Endothelial cell of umbilical vein (primary cell): ENCODE measurements at regions not wholly inside any gene's neighbourhood (a gene's known extent, or its start where the extent isn't known, plus 50 kb on each side); places are given as distances from the start of the nearest gene placed in this dataset.

Experiments
- BruUV-seq: library from RNA; stranded (reverse); fragments of 400-500 nt; replicated peaks from 2 replicates; lab custom pipeline; 2021; lab: Mats Ljungman, UMichigan
- CTCF ChIA-PET: fragments of 300-600, 350-600 bp; sonication (Branson Sonifier 250); formaldehyde crosslinking; loops from one replicate; lab custom pipeline; 2021; ENCODE audit warnings: antibody characterized with exemption, inconsistent platforms; lab: Charles Lee
- POLR2A ChIA-PET: fragments of 300-600, 350-600 bp; sonication (Branson Sonifier 250); formaldehyde crosslinking; loops from one replicate; lab custom pipeline; 2021; ENCODE audit warnings: antibody characterized with exemption, inconsistent platforms; lab: Charles Lee
- DNase-seq: peaks from one replicate; pipeline ENCODE4 v3.0.0-alpha.2; 2011; ENCODE audit warnings: low read depth, low spot score
- FAIRE-seq: peaks from 2 replicates; lab custom pipeline; 2011; peaks lifted over from hg19 to GRCh38; lab: Jason Lieb, UNC
- H2AFZ ChIP-seq: 2 replicates; pipeline ENCODE4 v1.6.0; 2012; ENCODE audit warnings: low read depth, low read length, control low read depth, inconsistent platforms
- H3K27ac ChIP-seq: 2 replicates; pipeline ENCODE4 v1.5.1; 2011; ENCODE audit warnings: low read depth, mild to moderate bottlenecking, control low read depth, low read length, moderate library complexity; ENCODE audit not compliant: insufficient read depth
- H3K27me3 ChIP-seq, 2 experiments: 2 replicates each; pipeline versions ENCODE4 v1.6.0 to v1.6.1; 2011; ENCODE audit warnings: low read length in 2 of 2, mixed read lengths in 1 of 2; ENCODE audit not compliant: control insufficient read depth in 2 of 2, insufficient read depth in 2 of 2
- H3K36me3 ChIP-seq, 2 experiments: 2 replicates in 1 of 2; 3 replicates in 1 of 2; pipeline ENCODE4 v1.5.1; 2011; ENCODE audit warnings: low read length in 2 of 2, mild to moderate bottlenecking in 1 of 2, moderate library complexity in 1 of 2; ENCODE audit not compliant: control insufficient read depth in 2 of 2, insufficient read depth in 2 of 2; ENCODE audit errors: extremely low read depth in 1 of 2
- H3K4me1 ChIP-seq: 3 replicates; pipeline ENCODE4 v1.5.1; 2011; ENCODE audit warnings: mild to moderate bottlenecking, low read length; ENCODE audit not compliant: control insufficient read depth, insufficient read depth; ENCODE audit errors: extremely low read depth
- H3K4me2 ChIP-seq: 2 replicates; pipeline ENCODE4 v1.6.1; 2011; ENCODE audit warnings: low read length, control low read depth, mixed read lengths; ENCODE audit not compliant: insufficient read depth
- H3K4me3 ChIP-seq, 3 experiments: fragments of 200-600 bp in 1 of 3; sonication (generic), shearing (Covaris generic) in 1 of 3; replicated peaks in 1 of 3; 2 replicates each; pipeline ENCODE4 v1.5.1; 2011 to 2016; ENCODE audit warnings: control low read depth in 3 of 3, low read length in 3 of 3, mild to moderate bottlenecking in 2 of 3, inconsistent platforms in 1 of 3, low read depth in 1 of 3, moderate library complexity in 1 of 3; ENCODE audit not compliant: insufficient read depth in 1 of 3
- H3K79me2 ChIP-seq: 2 replicates; pipeline ENCODE4 v1.6.0; 2012; ENCODE audit warnings: low read length, inconsistent platforms; ENCODE audit not compliant: control insufficient read depth, insufficient read depth
- H3K9ac ChIP-seq: replicated peaks from 2 replicates; pipeline ENCODE3; 2011; ENCODE audit warnings: low read length, control low read depth; ENCODE audit not compliant: insufficient read depth; ENCODE audit errors: extremely low read depth
- H3K9me1 ChIP-seq: replicated peaks from 3 replicates; pipeline ENCODE4 v1.6.0; 2011; ENCODE audit warnings: mild to moderate bottlenecking, low read length; ENCODE audit not compliant: control insufficient read depth, insufficient read depth; ENCODE audit errors: extremely low read depth
- H3K9me3 ChIP-seq: replicated peaks from 2 replicates; pipeline ENCODE4 v1.5.1; 2012; ENCODE audit warnings: low read length, inconsistent platforms; ENCODE audit not compliant: control insufficient read depth, insufficient read depth
- H4K20me1 ChIP-seq: replicated peaks from 2 replicates; pipeline ENCODE3; 2011; ENCODE audit warnings: mild to moderate bottlenecking, low read length; ENCODE audit not compliant: control insufficient read depth, insufficient read depth; ENCODE audit errors: extremely low read depth
- FOS ChIP-seq: IDR thresholded peaks from 2 replicates; pipeline ENCODE4 v1.6.1; 2011; ENCODE audit warnings: mild to moderate bottlenecking, low read length, moderate library complexity, borderline replicate concordance; ENCODE audit not compliant: insufficient read depth
- GATA2 ChIP-seq: IDR thresholded peaks from 2 replicates; pipeline ENCODE4 v1.7.0; 2011; ENCODE audit warnings: low read depth, mild to moderate bottlenecking, moderate library complexity, mixed read lengths, low read length; ENCODE audit not compliant: insufficient read length, insufficient read depth
- MAX ChIP-seq: IDR thresholded peaks from 2 replicates; pipeline ENCODE4 v1.6.1; 2011; ENCODE audit not compliant: insufficient read depth, insufficient read length
- MYC ChIP-seq: IDR thresholded peaks from one replicate; pipeline ENCODE4 v1.6.1; 2011; ENCODE audit warnings: mild to moderate bottlenecking, low read depth, low read length
- POLR2A ChIP-seq: IDR thresholded peaks from 2 replicates; pipeline ENCODE4 v1.6.1; 2012; ENCODE audit warnings: low read depth, mild to moderate bottlenecking, control low read depth, low read length
- POLR2AphosphoS5 ChIP-seq: IDR thresholded peaks from 2 replicates; pipeline ENCODE4 v1.6.1; 2012; ENCODE audit warnings: low read depth, mild to moderate bottlenecking, control low read depth, low read length, moderate library complexity; ENCODE audit not compliant: insufficient read depth
- dilution Hi-C: fragments of 300-500 bp; cut with MboI; formaldehyde crosslinking; loops from one replicate; pipeline ENCODE4 v1.15.0; 2019; ENCODE audit warnings: low sequenced_read_pairs; ENCODE audit not compliant: extremely low pct_ligation_motif_present
- intact Hi-C: fragments of 100-400 bp; cut with micrococcal nuclease; formaldehyde crosslinking; loops from one replicate; pipeline ENCODE4 v1.10.0; 2022

GRCh38 chr2:2565671-2566070, 234.6 kb upstream of the MYT1L start:
- intact Hi-C loops = no loop called here
- ChIA-PET CTCF (no interaction called here), POLR2A (no interaction called here)
- Histone ChIP-seq H3K36me3 (no peaks in the 10 kb centered on the region), H4K20me1 (no peaks in the 10 kb centered on the region), H2AFZ (no peak overlapping the region), H3K9me1 (no peaks in the 10 kb centered on the region), H3K79me2 (no peaks in the 10 kb centered on the region), H3K9ac (no peak overlapping the region), H3K9me3 (peaks cover 5% of the 10 kb centered on the region), H3K4me3 (no peak overlapping the region), H3K27ac (no peak overlapping the region), H3K4me2 (no peak overlapping the region), H3K4me1 (no peaks in the 10 kb centered on the region), H3K27me3 (no peaks in the 10 kb centered on the region)
- BruUV-seq = no TSS peak
- DNase-seq = no peak
- no peak for TF ChIP-seq MAX
- TF ChIP-seq FOS = no peak
- no peak for TF ChIP-seq POLR2AphosphoS5
- TF ChIP-seq MYC = no peak
- no peak for TF ChIP-seq GATA2
- no peak for FAIRE-seq
- dilution Hi-C loops = no loop called here

GRCh38 chr2:2564300-2565078, 233.4 kb upstream of the MYT1L start:
- intact Hi-C loops = no loop called here
- no peak overlapping the region for H3K4me2 ChIP-seq

More at GRCh38 chr2:2564300-2565078, 233.4 kb upstream of the MYT1L start:
- Histone ChIP-seq H3K9ac (no peak overlapping the region), H2AFZ (no peak overlapping the region), H3K36me3 (no peaks in the 10 kb centered on the region), H3K27ac (no peak overlapping the region), H3K27me3 (no peaks in the 10 kb centered on the region), H3K79me2 (no peaks in the 10 kb centered on the region), H3K4me3 (no peak overlapping the region), H3K9me3 (peaks cover 9% of the 10 kb centered on the region), H3K4me1 (no peaks in the 10 kb centered on the region), H3K9me1 (no peaks in the 10 kb centered on the region), H4K20me1 (no peaks in the 10 kb centered on the region)
- BruUV-seq = no TSS peak
- DNase-seq (no peak), FAIRE-seq (no peak)
- ChIA-PET CTCF (no interaction called here), POLR2A (no interaction called here)
- TF ChIP-seq POLR2A = no peak
- dilution Hi-C loops = no loop called here
